Sigmoid colon (tissue), 6 donors: ENCODE measurements at regions not wholly inside any gene's neighbourhood (a gene's known extent, or its start where the extent isn't known, plus 50 kb on each side); places are given as distances from the start of the nearest gene placed in this dataset.

Experiments used
- DNase-seq: peaks from one replicate; pipeline ENCODE4 v3.0.0-alpha.2; 2019
- H3K27ac ChIP-seq, 4 donors: fragments of 200-600 bp; sonication (generic); one replicate each; pipeline ENCODE4 v1.5.1; 2016 to 2019; ENCODE audit warnings: mild to moderate bottlenecking in 1 of 4
- H3K27me3 ChIP-seq, 3 donors: fragments of 200-600 bp; sonication (generic); one replicate each; pipeline ENCODE4 v1.5.1; 2019; ENCODE audit warnings: mild to moderate bottlenecking in 1 of 3
- H3K36me3 ChIP-seq, 4 donors: fragments of 200-600 bp; sonication (generic); one replicate each; pipeline ENCODE4 v1.5.1; 2016 to 2019
- H3K4me1 ChIP-seq, 4 donors: fragments of 200-600 bp; sonication (generic); one replicate each; pipeline ENCODE4 v1.5.1; 2017 to 2019
- H3K4me3 ChIP-seq, 4 donors: fragments of 200-600 bp; sonication (generic); one replicate each; pipeline ENCODE4 v1.5.1; 2017 to 2019; ENCODE audit warnings: mild to moderate bottlenecking in 2 of 4, moderate library complexity in 1 of 4
- H3K9me3 ChIP-seq, 4 donors: fragments of 200-600 bp in 3 of 4; sonication (generic) in 3 of 4; one replicate each; pipeline versions ENCODE4 v1.5.1 to v1.6.1; 2013 to 2019
- EP300 ChIP-seq, 4 donors: sonication (generic); formaldehyde crosslinking; IDR thresholded peaks; one replicate each; pipeline ENCODE4 v1.6.1; 2017; ENCODE audit warnings: antibody characterized with exemption in 4 of 4
- POLR2A ChIP-seq, 2 donors: fragments of 450-650 bp; IDR thresholded peaks; one replicate each; pipeline ENCODE4 v1.6.1; 2016; ENCODE audit warnings: antibody characterized with exemption in 2 of 2, mild to moderate bottlenecking in 2 of 2, moderate library complexity in 2 of 2
- POLR2AphosphoS5 ChIP-seq, 4 donors: sonication (generic); formaldehyde crosslinking; IDR thresholded peaks; one replicate each; pipeline ENCODE4 v1.6.1; 2017; ENCODE audit warnings: antibody characterized with exemption in 4 of 4
- WGBS, 2 donors: extraction: QIAGEN DNeasy Blood & Tissue Kit; methylation state at CpG; one replicate each; pipeline ENCODE4 v1.1.7; 2013; 5-methylcytosine and 5-hydroxymethylcytosine counted together
- intact Hi-C: fragments of 100-400 bp; cut with DNase I; formaldehyde crosslinking; loops from one replicate; pipeline ENCODE4 v1.15.1; 2023
- TF ChIP-seq, protein P1 (sequence below), 4 experiments: fragments of 450-650 bp in 3 of 4; fragments of 200-600 bp in 1 of 4; IDR thresholded peaks; one replicate each; pipeline ENCODE4 v1.5.1; 2016 to 2019; ENCODE audit warnings: antibody characterized with exemption in 4 of 4, mild to moderate bottlenecking in 3 of 4, moderate library complexity in 2 of 4
- donor health status: healthy with polysubstance abuse.
- donor health status: healthy.

- no peaks in the 10 kb centered on the region for H3K36me3 ChIP-seq
- TF ChIP-seq POLR2A (IDR thresholded peaks at IDR 0.05) = no peak
- no peak for TF ChIP-seq POLR2AphosphoS5 (IDR thresholded peaks at IDR 0.05)
- TF ChIP-seq, protein P1, sequence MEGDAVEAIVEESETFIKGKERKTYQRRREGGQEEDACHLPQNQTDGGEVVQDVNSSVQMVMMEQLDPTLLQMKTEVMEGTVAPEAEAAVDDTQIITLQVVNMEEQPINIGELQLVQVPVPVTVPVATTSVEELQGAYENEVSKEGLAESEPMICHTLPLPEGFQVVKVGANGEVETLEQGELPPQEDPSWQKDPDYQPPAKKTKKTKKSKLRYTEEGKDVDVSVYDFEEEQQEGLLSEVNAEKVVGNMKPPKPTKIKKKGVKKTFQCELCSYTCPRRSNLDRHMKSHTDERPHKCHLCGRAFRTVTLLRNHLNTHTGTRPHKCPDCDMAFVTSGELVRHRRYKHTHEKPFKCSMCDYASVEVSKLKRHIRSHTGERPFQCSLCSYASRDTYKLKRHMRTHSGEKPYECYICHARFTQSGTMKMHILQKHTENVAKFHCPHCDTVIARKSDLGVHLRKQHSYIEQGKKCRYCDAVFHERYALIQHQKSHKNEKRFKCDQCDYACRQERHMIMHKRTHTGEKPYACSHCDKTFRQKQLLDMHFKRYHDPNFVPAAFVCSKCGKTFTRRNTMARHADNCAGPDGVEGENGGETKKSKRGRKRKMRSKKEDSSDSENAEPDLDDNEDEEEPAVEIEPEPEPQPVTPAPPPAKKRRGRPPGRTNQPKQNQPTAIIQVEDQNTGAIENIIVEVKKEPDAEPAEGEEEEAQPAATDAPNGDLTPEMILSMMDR (IDR thresholded peaks at IDR 0.05) = no peak
- no peak for TF ChIP-seq EP300 (IDR thresholded peaks at IDR 0.05)
- no peaks in the 10 kb centered on the region for H3K9me3 ChIP-seq
- no peaks in the 10 kb centered on the region for H3K27me3 ChIP-seq
- no peak overlapping the region for H3K4me3 ChIP-seq
- intact Hi-C loops = no loop called here
- 82 to 85% methylated on average over 26 of the region's 26 CpGs for WGBS, 2 donors
- H3K4me1 ChIP-seq = peaks cover 0 to 2% (median under 1%) of the 10 kb centered on the region in 4 donors
- peak; percentile 62 for DNase-seq
- no peak overlapping the region for H3K27ac ChIP-seq
Observed at GRCh38 chr6:167567142-167568033, 242.5 kb downstream of the TTLL2 start.

GRCh38 chr6:167568407-167569024, 243.6 kb downstream of the TTLL2 start:
- H3K9me3 ChIP-seq = no peaks in the 10 kb centered on the region
- intact Hi-C loops = no loop called here
- WGBS, 2 donors = 91 to 93% methylated on average over 18 of the region's 18 CpGs

DNA sequence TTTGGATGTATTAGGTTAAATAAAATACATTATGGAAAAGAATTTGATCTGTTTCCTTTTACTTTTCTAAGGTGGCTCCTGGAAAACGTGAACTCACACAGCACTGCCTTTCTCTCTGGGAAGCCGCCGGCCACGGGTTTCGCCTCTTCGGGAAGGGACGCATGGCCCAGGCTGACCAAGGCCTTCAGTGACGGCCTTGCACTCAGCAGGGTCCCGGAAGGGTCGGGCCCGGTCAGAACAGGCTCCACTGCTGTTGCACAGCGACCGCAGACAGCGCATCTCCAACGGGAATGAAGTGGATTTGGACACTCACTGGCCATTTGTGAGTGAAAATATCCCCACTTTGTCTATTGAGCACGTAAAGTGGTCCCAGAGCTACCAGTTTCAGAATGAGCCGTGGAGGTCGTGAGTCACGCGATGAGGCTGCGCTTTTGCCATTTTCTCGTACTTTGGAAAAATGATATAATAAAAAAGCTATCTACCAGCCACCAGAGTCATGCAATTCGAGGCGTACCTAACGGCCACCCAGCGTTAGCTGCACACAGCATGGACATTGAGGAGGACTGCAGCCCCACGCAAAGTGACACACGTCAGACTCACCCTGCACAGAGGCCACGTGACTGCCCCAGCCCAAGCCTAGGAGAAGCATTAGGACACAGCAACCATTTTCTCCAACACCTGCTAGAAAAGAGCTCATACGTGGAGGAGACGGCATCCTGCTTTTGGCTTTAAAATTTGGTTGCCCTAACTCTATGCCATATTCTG, 244.3 kb downstream of the TTLL2 start:
- intact Hi-C loops = no loop called here
- H3K27me3 ChIP-seq = no peaks in the 10 kb centered on the region
- H3K36me3 ChIP-seq = no peaks in the 10 kb centered on the region
- no peak overlapping the region for H3K27ac ChIP-seq
- no peak overlapping the region for H3K4me3 ChIP-seq
- DNase-seq = peak; percentile 25
- H3K4me1 ChIP-seq = peaks cover 0 to 20% (median 16%) of the 10 kb centered on the region in 4 donors
- no peak for TF ChIP-seq POLR2A (IDR thresholded peaks at IDR 0.05)
- TF ChIP-seq, protein P1 (IDR thresholded peaks at IDR 0.05) = no peak
- no peak for TF ChIP-seq EP300 (IDR thresholded peaks at IDR 0.05)
- TF ChIP-seq POLR2AphosphoS5 (IDR thresholded peaks at IDR 0.05) = no peak
- WGBS, 2 donors = 90 to 91% methylated on average over 31 of the region's 31 CpGs
- H3K9me3 ChIP-seq = no peaks in the 10 kb centered on the region

More at GRCh38 chr6:167568407-167569024, 243.6 kb downstream of the TTLL2 start:
- Histone ChIP-seq H3K4me1 (peaks cover 0 to 13% (median 10%) of the 10 kb centered on the region in 4 donors), H3K27me3 (no peaks in the 10 kb centered on the region), H3K27ac (no peak overlapping the region), H3K36me3 (no peaks in the 10 kb centered on the region), H3K4me3 (no peak overlapping the region)
- peak; percentile 27 for DNase-seq
- TF ChIP-seq POLR2AphosphoS5 (IDR thresholded peaks at IDR 0.05) (no peak), POLR2A (IDR thresholded peaks at IDR 0.05) (no peak)

DNA sequence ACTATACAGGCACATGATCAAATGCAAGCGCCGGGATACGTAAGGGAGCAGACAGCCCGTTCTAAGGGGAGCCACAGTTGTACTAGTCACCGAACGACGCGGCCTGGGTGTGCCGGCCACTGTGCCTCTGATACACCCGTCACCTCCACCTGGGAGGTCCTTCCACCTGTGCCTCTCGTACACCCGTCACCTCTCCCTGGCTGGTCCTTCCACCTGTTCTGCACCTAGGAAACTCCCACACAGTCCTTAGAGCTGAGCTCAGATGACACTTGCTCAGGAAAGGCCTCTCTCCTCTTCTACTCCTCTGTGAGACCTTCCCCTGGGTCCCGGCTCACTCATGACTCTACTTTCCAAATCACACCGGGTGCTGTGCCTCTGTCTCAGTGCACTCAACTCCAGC, 245.0 kb downstream of the TTLL2 start:
- TF ChIP-seq, protein P1 (IDR thresholded peaks at IDR 0.05) = no peak
- TF ChIP-seq EP300 (IDR thresholded peaks at IDR 0.05) = no peak
- TF ChIP-seq POLR2A (IDR thresholded peaks at IDR 0.05) = no peak
- TF ChIP-seq POLR2AphosphoS5 (IDR thresholded peaks at IDR 0.05) = no peak

More for the DNA sequence above, 245.0 kb downstream of the TTLL2 start:
- WGBS, 2 donors = 93 to 95% methylated on average over 14 of the region's 14 CpGs
- DNase-seq = peak; percentile 52
- Histone ChIP-seq H3K4me3 (no peak overlapping the region), H3K9me3 (no peaks in the 10 kb centered on the region), H3K27ac (no peak overlapping the region), H3K36me3 (no peaks in the 10 kb centered on the region), H3K4me1 (peaks cover 0 to 21% (median 16%) of the 10 kb centered on the region in 4 donors), H3K27me3 (no peaks in the 10 kb centered on the region)
- intact Hi-C loops = no loop called here
